ENCODE measurements at regions not wholly inside any gene's neighbourhood (a gene's known extent, or its start where the extent isn't known, plus 50 kb on each side); places are given as distances from the start of the nearest gene placed in this dataset.
A peak's percentile ranks its signal among the peaks of the same experiment; 100 is the strongest.

DNA sequence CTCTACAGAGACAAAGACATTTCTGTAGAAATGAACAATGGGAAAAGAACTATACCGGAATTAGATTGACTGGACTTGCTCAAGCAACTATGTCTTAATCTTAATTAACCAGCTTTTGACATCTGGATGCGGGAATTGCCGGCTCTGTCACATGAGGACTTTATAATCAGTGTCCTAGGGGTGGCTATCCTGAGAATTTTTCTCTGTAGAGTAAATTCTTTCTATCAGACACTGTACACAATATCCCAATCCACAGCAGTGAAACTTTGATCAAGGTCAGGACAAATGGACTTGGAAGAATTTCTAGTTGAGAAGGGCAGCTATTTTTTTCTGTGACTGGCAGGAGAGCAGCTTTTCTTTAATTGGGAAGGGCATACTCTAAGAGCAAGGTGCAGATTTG, 322.1 kb downstream of the HRH4 start:
- TF ChIP-seq SIN3A (IDR thresholded peaks at IDR 0.05; ENCODE audit: borderline replicate concordance, insufficient read depth, low read length) (no peak), TAF1 (IDR thresholded peaks at IDR 0.05; ENCODE audit: borderline replicate concordance, insufficient read depth, low read length) (no peak), FOXP2 (optimal IDR thresholded peaks at IDR 0.05; ENCODE audit: borderline replicate concordance, extremely low read depth, extremely low read length, insufficient read depth) (no peak), POLR2AphosphoS5 (IDR thresholded peaks at IDR 0.05; ENCODE audit: low read depth, low read length) (no peak)
- TF ChIP-seq, protein P1, sequence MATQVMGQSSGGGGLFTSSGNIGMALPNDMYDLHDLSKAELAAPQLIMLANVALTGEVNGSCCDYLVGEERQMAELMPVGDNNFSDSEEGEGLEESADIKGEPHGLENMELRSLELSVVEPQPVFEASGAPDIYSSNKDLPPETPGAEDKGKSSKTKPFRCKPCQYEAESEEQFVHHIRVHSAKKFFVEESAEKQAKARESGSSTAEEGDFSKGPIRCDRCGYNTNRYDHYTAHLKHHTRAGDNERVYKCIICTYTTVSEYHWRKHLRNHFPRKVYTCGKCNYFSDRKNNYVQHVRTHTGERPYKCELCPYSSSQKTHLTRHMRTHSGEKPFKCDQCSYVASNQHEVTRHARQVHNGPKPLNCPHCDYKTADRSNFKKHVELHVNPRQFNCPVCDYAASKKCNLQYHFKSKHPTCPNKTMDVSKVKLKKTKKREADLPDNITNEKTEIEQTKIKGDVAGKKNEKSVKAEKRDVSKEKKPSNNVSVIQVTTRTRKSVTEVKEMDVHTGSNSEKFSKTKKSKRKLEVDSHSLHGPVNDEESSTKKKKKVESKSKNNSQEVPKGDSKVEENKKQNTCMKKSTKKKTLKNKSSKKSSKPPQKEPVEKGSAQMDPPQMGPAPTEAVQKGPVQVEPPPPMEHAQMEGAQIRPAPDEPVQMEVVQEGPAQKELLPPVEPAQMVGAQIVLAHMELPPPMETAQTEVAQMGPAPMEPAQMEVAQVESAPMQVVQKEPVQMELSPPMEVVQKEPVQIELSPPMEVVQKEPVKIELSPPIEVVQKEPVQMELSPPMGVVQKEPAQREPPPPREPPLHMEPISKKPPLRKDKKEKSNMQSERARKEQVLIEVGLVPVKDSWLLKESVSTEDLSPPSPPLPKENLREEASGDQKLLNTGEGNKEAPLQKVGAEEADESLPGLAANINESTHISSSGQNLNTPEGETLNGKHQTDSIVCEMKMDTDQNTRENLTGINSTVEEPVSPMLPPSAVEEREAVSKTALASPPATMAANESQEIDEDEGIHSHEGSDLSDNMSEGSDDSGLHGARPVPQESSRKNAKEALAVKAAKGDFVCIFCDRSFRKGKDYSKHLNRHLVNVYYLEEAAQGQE (IDR thresholded peaks at IDR 0.05; ENCODE audit: insufficient read depth in 1 of 2, low read depth in 2 of 2, low read length in 2 of 2), result no peak

DNA sequence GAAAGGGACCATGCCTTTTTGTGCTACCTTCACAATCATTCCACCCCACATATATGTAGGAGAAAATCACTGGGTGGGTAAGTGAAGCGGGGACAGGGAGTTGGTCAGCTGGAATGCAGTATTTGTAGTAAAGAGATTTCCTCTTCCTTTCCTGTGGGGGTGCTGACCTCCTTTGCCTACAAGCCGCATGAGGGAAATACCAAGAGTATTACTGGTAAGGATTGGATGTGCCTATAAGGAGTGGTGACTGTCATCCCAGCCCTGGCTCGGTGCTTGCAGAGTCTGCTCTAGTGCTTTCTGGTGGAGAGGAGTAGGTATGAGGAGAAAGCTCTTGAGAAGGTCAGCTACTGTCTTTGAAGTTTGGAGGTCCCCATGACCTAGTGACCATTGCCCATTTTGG, 324.6 kb downstream of the HRH4 start:
- TF ChIP-seq SIN3A (IDR thresholded peaks at IDR 0.05; ENCODE audit: borderline replicate concordance, insufficient read depth, low read length), result no peak
- TF ChIP-seq, protein P1 (IDR thresholded peaks at IDR 0.05; ENCODE audit: insufficient read depth in 1 of 2, low read depth in 2 of 2, low read length in 2 of 2), result no peak
- no peak for TF ChIP-seq FOXP2 (optimal IDR thresholded peaks at IDR 0.05; ENCODE audit: borderline replicate concordance, extremely low read depth, extremely low read length, insufficient read depth)
- TF ChIP-seq POLR2AphosphoS5 (IDR thresholded peaks at IDR 0.05; ENCODE audit: low read depth, low read length), result no peak
- TF ChIP-seq TAF1 (IDR thresholded peaks at IDR 0.05; ENCODE audit: borderline replicate concordance, insufficient read depth, low read length), result no peak

DNA sequence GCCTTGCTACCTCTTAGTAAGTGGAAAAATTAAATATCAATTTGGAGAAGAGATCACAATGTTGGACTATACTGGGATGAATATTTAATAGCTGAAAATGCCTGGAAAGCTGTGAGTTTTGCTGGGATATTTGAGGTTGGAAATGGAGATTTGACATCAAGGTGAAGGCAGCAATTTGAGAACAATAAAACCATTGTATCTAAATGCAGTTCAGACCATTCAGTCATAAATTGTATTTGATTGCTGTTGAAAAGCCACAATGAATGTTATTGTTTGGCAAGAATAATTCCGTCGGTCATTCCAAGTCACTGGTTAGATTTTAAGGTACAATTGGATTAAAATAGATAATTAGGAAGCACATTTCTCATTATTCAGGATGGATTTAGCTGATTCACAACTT, 325.6 kb downstream of the HRH4 start:
- TF ChIP-seq POLR2AphosphoS5 (IDR thresholded peaks at IDR 0.05; ENCODE audit: low read depth, low read length) (no peak), SIN3A (IDR thresholded peaks at IDR 0.05; ENCODE audit: borderline replicate concordance, insufficient read depth, low read length) (no peak), FOXP2 (optimal IDR thresholded peaks at IDR 0.05; ENCODE audit: borderline replicate concordance, extremely low read depth, extremely low read length, insufficient read depth) (no peak)

DNA sequence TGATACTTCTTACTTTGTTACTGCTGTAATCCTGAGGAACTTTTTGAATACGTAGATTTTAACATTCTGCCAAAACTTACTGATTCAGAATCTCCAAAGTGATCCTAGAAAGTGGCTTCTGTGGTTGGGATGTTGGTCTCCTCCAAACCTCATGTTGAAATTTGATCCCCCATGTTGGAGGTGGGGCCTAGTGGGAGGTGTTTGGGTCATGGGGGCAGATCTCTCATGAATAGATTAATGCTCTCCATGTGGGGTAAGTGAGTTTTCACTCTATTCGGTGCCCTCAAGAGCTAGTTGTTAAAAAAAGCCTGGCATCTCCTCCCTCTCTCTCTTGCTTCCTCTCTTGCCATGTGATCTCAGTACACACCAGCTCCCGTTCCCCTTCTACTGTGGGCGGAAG, 329.9 kb downstream of the HRH4 start:
- TF ChIP-seq, protein P1 (IDR thresholded peaks at IDR 0.05; ENCODE audit: insufficient read depth in 1 of 2, low read depth in 2 of 2, low read length in 2 of 2), result no peak
- no peak for TF ChIP-seq POLR2AphosphoS5 (IDR thresholded peaks at IDR 0.05; ENCODE audit: low read depth, low read length)
- TF ChIP-seq FOXP2 (optimal IDR thresholded peaks at IDR 0.05; ENCODE audit: borderline replicate concordance, extremely low read depth, extremely low read length, insufficient read depth), result no peak
- TF ChIP-seq SIN3A (IDR thresholded peaks at IDR 0.05; ENCODE audit: borderline replicate concordance, insufficient read depth, low read length), result no peak
- no peak for TF ChIP-seq TAF1 (IDR thresholded peaks at IDR 0.05; ENCODE audit: borderline replicate concordance, insufficient read depth, low read length)

DNA sequence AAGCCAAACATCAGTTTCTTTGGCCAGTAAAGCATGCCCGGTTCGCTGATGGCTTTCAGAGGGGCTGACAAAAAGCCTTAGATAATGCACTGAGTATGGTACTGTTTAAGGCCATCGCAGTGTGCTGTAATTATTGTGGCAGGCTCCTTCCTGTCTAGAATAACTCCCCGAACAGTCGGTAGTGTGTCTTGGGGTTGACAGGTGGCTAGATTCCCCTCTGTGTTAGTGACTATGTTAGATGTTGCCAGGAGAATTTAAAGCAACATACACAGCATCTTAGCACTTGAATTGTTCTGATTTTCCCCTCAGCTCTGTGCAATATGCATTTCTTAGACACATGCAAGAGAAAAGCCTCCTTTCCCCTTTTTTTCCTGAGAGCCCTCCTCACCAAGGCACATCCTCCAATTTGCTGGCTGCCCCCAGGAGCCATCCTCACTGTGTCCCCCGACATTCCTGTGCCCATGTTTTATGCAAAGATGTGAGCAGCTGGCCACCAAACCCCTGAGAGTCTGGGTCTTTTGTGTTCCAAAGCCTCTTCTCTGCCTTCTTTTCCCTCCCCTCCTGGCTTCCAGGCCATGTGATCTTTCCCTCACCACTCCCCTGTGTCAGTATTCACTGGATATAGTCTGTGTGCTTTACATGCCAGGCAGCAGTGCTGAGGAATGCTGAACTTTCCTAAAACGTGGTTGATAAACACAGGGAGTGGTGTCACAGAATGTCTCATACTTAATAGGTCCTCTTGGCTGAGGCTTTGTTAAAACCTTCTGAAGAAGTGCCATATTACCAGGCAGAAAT, 331.5 kb downstream of the HRH4 start:
- no peak for TF ChIP-seq POLR2AphosphoS5 (IDR thresholded peaks at IDR 0.05; ENCODE audit: low read depth, low read length)
- no peak for TF ChIP-seq SIN3A (IDR thresholded peaks at IDR 0.05; ENCODE audit: borderline replicate concordance, insufficient read depth, low read length)

DNA sequence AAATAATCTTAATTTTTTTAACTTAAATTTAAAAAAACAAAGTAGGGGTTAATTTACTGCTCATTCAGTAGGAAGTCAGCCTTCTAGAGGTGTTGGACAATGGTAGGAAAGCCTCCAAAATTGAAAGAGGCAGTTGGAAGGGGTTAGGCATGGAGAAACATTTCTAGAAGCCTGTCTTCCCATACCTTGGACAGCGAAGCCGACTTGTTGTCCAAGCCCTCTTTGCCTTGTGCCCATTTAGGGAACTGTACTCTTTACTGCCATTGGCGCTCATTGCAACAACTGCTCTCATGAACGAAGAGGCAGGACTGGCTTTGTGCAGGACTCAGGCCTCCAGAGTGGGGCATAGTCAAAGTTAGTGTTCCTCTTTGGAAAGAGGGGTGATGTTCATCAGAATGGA, 333.3 kb downstream of the HRH4 start:
- TF ChIP-seq POLR2AphosphoS5 (IDR thresholded peaks at IDR 0.05; ENCODE audit: low read depth, low read length), result no peak
- no peak for TF ChIP-seq TAF1 (IDR thresholded peaks at IDR 0.05; ENCODE audit: borderline replicate concordance, insufficient read depth, low read length)
- no peak for TF ChIP-seq SIN3A (IDR thresholded peaks at IDR 0.05; ENCODE audit: borderline replicate concordance, insufficient read depth, low read length)
- TF ChIP-seq, protein P1 (IDR thresholded peaks at IDR 0.05; ENCODE audit: insufficient read depth in 1 of 2, low read depth in 2 of 2, low read length in 2 of 2), result peak; percentile 57 to 87; a peak in 3 of 4 replicates
